SW480 (cell line): ENCODE measurements at regions not wholly inside any gene's neighbourhood (a gene's known extent, or its start where the extent isn't known, plus 50 kb on each side); places are given as distances from the start of the nearest gene placed in this dataset.

Experiments
- DNase-seq: peaks from one replicate; pipeline ENCODE4 v3.0.0-alpha.2; 2016; ENCODE audit warnings: low spot score

GRCh38 chr6:67663105-67663895, 971.8 kb upstream of the ADGRB3 start:
- no peak for DNase-seq

- DNase-seq, result no peak
These were observed 981.5 kb upstream of the ADGRB3 start for GRCh38 chr6:67653561-67653960.

- DNase-seq, result no peak
These were observed 988.5 kb upstream of the ADGRB3 start for GRCh38 chr6:67646550-67646949.

- DNase-seq, result no peak
These were observed 991.8 kb upstream of the ADGRB3 start for GRCh38 chr6:67643281-67643680.

GRCh38 chr6:67642582-67642981, 992.5 kb upstream of the ADGRB3 start:
- no peak for DNase-seq

- DNase-seq, result no peak
These were observed 994.6 kb upstream of the ADGRB3 start for GRCh38 chr6:67640484-67640883.

GRCh38 chr6:67639161-67639560, 995.9 kb upstream of the ADGRB3 start:
- no peak for DNase-seq

GRCh38 chr6:67634199-67634598, 1000.9 kb upstream of the ADGRB3 start:
- no peak for DNase-seq

GRCh38 chr6:67633058-67633457, 1002.0 kb upstream of the ADGRB3 start:
- no peak for DNase-seq

GRCh38 chr6:67630146-67630545, 1004.9 kb upstream of the ADGRB3 start:
- DNase-seq, result peak; percentile 2

- DNase-seq, result no peak
These were observed 1005.8 kb upstream of the ADGRB3 start for GRCh38 chr6:67629258-67629657.

GRCh38 chr6:67615796-67616195, 1019.3 kb upstream of the ADGRB3 start:
- DNase-seq, result peak; percentile 19

GRCh38 chr6:67608099-67608749, 1026.9 kb upstream of the ADGRB3 start:
- DNase-seq, result no peak

- no peak for DNase-seq
These were observed 1027.9 kb upstream of the ADGRB3 start for GRCh38 chr6:67606906-67607828.

GRCh38 chr6:67594366-67594765, 1040.7 kb upstream of the ADGRB3 start:
- DNase-seq, result no peak

- DNase-seq, result no peak
These were observed 1041.8 kb upstream of the ADGRB3 start for GRCh38 chr6:67593247-67593646.

- DNase-seq, result no peak
These were observed 1043.2 kb upstream of the ADGRB3 start for GRCh38 chr6:67591910-67592309.

- no peak for DNase-seq
These were observed 1067.2 kb upstream of the ADGRB3 start for GRCh38 chr6:67567842-67568241.

- DNase-seq, result no peak
These were observed 1071.4 kb upstream of the ADGRB3 start for GRCh38 chr6:67563671-67564070.

GRCh38 chr6:67560068-67560467, 1075.0 kb upstream of the ADGRB3 start:
- DNase-seq, result no peak

GRCh38 chr6:67558985-67559384, 1076.1 kb upstream of the ADGRB3 start:
- DNase-seq, result no peak

- DNase-seq, result no peak
These were observed 1090.1 kb upstream of the ADGRB3 start for GRCh38 chr6:67544851-67545452.
